ENCODE measurements at regions not wholly inside any gene's neighbourhood (a gene's known extent, or its start where the extent isn't known, plus 50 kb on each side); places are given as distances from the start of the nearest gene placed in this dataset.
"Not testable (repeated sequence)": the region's sequence is repeated elsewhere in the genome, so short reads cannot be mapped to it uniquely, and the experiment has no call there.

GRCh38 chr3:163707659-163708058, 1370.6 kb downstream of the SI start:
- POLR2A ChIA-PET, result no interaction called here
- Mint-ChIP-seq H3K4me3 (no peak overlapping the region), H3K4me1 (no peaks in the 10 kb centered on the region), H3K9me3 (ENCODE audit: insufficient read depth) (no peaks in the 10 kb centered on the region), H3K27ac (no peak overlapping the region), H3K27me3 (no peaks in the 10 kb centered on the region)
- ATAC-seq (ENCODE audit: low read depth), result no peak
- Histone ChIP-seq H3K4me3 (ENCODE audit: control extremely low read depth in 1 of 5, extremely low read depth in 1 of 5, insufficient read depth in 1 of 5, low read depth in 2 of 5, low read length in 4 of 5) (no peak overlapping the region), H3K4me1 (ENCODE audit: control insufficient read depth in 2 of 2, insufficient read depth in 2 of 2, low read length in 2 of 2) (no peaks in the 10 kb centered on the region), H3K27me3 (replicated peaks in 1 of 4; ENCODE audit: control extremely low read depth in 1 of 4, control insufficient read depth in 3 of 4, insufficient read depth in 4 of 4, low read length in 3 of 4) (no peaks in the 10 kb centered on the region), H3K9me3 (ENCODE audit: control extremely low read depth in 1 of 3, control insufficient read depth in 2 of 3, insufficient read depth in 1 of 3, low read length in 2 of 3) (no peaks in the 10 kb centered on the region), H3K9ac (ENCODE audit: low read length) (no peak overlapping the region), H3K4me2 (replicated peaks; ENCODE audit: low read depth, low read length, poor library complexity, severe bottlenecking) (no peak overlapping the region), H3K36me3 (replicated peaks in 1 of 2; ENCODE audit: control extremely low read depth in 1 of 2, control insufficient read depth in 1 of 2, extremely low read depth in 1 of 2, insufficient read depth in 2 of 2, low read length in 1 of 2) (no peaks in the 10 kb centered on the region), H2AFZ (ENCODE audit: insufficient read depth, low read depth, low read length, poor library complexity, severe bottlenecking) (no peak overlapping the region), H4K20me1 (ENCODE audit: control insufficient read depth, insufficient read depth, low read length, poor library complexity, severe bottlenecking) (no peaks in the 10 kb centered on the region), H3K79me2 (ENCODE audit: control insufficient read depth, insufficient read depth, low read length) (no peaks in the 10 kb centered on the region), H3K27ac (ENCODE audit: low read length in 2 of 2) (no peak overlapping the region)
- intact Hi-C loops (cut with micrococcal nuclease), result no loop called here
- no peak for DNase-seq
- TF ChIP-seq CTCF (IDR thresholded peaks at IDR 0.05) (no peak), EZH2 (IDR thresholded peaks at IDR 0.05; ENCODE audit: borderline replicate concordance, insufficient read depth, low read depth, low read length, poor library complexity, severe bottlenecking) (no peak)
- CTCF ChIA-PET, result no interaction called here

GRCh38 chr3:163698221-163698620, 1380.1 kb downstream of the SI start:
- intact Hi-C loops (cut with micrococcal nuclease); H3K4me2 ChIP-seq (replicated peaks; ENCODE audit: low read depth, low read length, poor library complexity, severe bottlenecking); CTCF ChIA-PET: not testable (repeated sequence)

More at GRCh38 chr3:163698221-163698620, 1380.1 kb downstream of the SI start:
- H3K4me1 ChIP-seq (ENCODE audit: control insufficient read depth in 2 of 2, insufficient read depth in 2 of 2, low read length in 2 of 2); H3K4me1 Mint-ChIP-seq; H3K79me2 ChIP-seq (ENCODE audit: control insufficient read depth, insufficient read depth, low read length); H3K27ac Mint-ChIP-seq; H3K27ac ChIP-seq (ENCODE audit: low read length in 2 of 2); H3K4me3 Mint-ChIP-seq; H3K4me3 ChIP-seq (ENCODE audit: control extremely low read depth in 1 of 5, extremely low read depth in 1 of 5, insufficient read depth in 1 of 5, low read depth in 2 of 5, low read length in 4 of 5); H3K36me3 ChIP-seq (replicated peaks in 1 of 2; ENCODE audit: control extremely low read depth in 1 of 2, control insufficient read depth in 1 of 2, extremely low read depth in 1 of 2, insufficient read depth in 2 of 2, low read length in 1 of 2); H3K9me3 Mint-ChIP-seq (ENCODE audit: insufficient read depth); H3K27me3 Mint-ChIP-seq; POLR2A ChIA-PET; H3K9ac ChIP-seq (ENCODE audit: low read length); H3K27me3 ChIP-seq (replicated peaks in 1 of 4; ENCODE audit: control extremely low read depth in 1 of 4, control insufficient read depth in 3 of 4, insufficient read depth in 4 of 4, low read length in 3 of 4); DNase-seq; H4K20me1 ChIP-seq (ENCODE audit: control insufficient read depth, insufficient read depth, low read length, poor library complexity, severe bottlenecking); H2AFZ ChIP-seq (ENCODE audit: insufficient read depth, low read depth, low read length, poor library complexity, severe bottlenecking); ATAC-seq (ENCODE audit: low read depth); H3K9me3 ChIP-seq (ENCODE audit: control extremely low read depth in 1 of 3, control insufficient read depth in 2 of 3, insufficient read depth in 1 of 3, low read length in 2 of 3): not testable (repeated sequence)
- 74% methylated on average over 5 of the region's 5 CpGs for WGBS (ENCODE audit: insufficient coverage)

Measured in B cell (primary cell).